Esophagus squamous epithelium (tissue), 5 donors: ENCODE measurements at regions not wholly inside any gene's neighbourhood (a gene's known extent, or its start where the extent isn't known, plus 50 kb on each side); places are given as distances from the start of the nearest gene placed in this dataset.

Source experiments
- DNase-seq: peaks from one replicate; lab custom pipeline; 2025; lab: John Stamatoyannopoulos, UW
- H3K27ac ChIP-seq, 4 donors: fragments of 200-600 bp; sonication (generic); one replicate each; pipeline ENCODE4 v1.5.1; 2016 to 2019; ENCODE audit warnings: mild to moderate bottlenecking in 1 of 4
- H3K27me3 ChIP-seq, 4 donors: fragments of 200-600 bp; sonication (generic); 1 replicate in 3 of 4; 2 replicates in 1 of 4; pipeline versions ENCODE4 v1.5.1 to v1.6.0; 2017 to 2021; ENCODE audit warnings: antibody characterized with exemption in 1 of 4
- H3K36me3 ChIP-seq, 3 donors: fragments of 200-600 bp; sonication (generic); one replicate each; pipeline ENCODE4 v1.5.1; 2016 to 2019
- H3K4me1 ChIP-seq, 3 donors: fragments of 200-600 bp; sonication (generic); one replicate each; pipeline ENCODE4 v1.5.1; 2017 to 2019
- H3K4me3 ChIP-seq, 4 donors: fragments of 200-600 bp; sonication (generic); 1 replicate in 3 of 4; 2 replicates in 1 of 4; pipeline ENCODE4 v1.5.1; 2016 to 2019; ENCODE audit warnings: mild to moderate bottlenecking in 2 of 4, moderate library complexity in 1 of 4
- H3K9me3 ChIP-seq, 3 donors: fragments of 200-600 bp; sonication (generic); one replicate each; pipeline ENCODE4 v1.5.1; 2016 to 2019
- CTCF ChIP-seq, 6 experiments: fragments of 450-650 bp in 4 of 6; fragments of 200-600 bp in 2 of 6; sonication (generic) in 2 of 6; IDR thresholded peaks; one replicate each; pipeline ENCODE4 v1.5.1; 2016 to 2019; ENCODE audit warnings: antibody characterized with exemption in 6 of 6, mild to moderate bottlenecking in 4 of 6, moderate library complexity in 4 of 6
- POLR2A ChIP-seq, 4 donors: fragments of 450-650 bp; IDR thresholded peaks; one replicate each; pipeline ENCODE4 v1.6.1; 2017; ENCODE audit warnings: antibody characterized with exemption in 4 of 4, mild to moderate bottlenecking in 4 of 4, moderate library complexity in 3 of 4
- WGBS, 2 donors: methylation state at CpG; one replicate each; pipeline ENCODE4 v1.1.5; 2018; 5-methylcytosine and 5-hydroxymethylcytosine counted together
- intact Hi-C: fragments of 100-400 bp; cut with DNase I; formaldehyde crosslinking; loops from one replicate; pipeline ENCODE4 v1.15.0; 2022
- donor health status: DM: yes; HTN: yes; CAD: no.

GRCh38 chr2:9142551-9143263, 63.9 kb upstream of the ASAP2 start:
- Histone ChIP-seq H3K27me3 (peaks cover 0 to 27% (median 0%) of the 10 kb centered on the region in 4 donors), H3K36me3 (no peaks in the 10 kb centered on the region), H3K27ac (peak overlapping the region in 3 of 4 donors; percentile 22 to 68 (median 62)), H3K4me3 (peak overlapping the region in 3 of 4 donors; percentile 5 to 46 (median 29)), H3K4me1 (peaks cover 0 to 34% (median 13%) of the 10 kb centered on the region in 3 donors), H3K9me3 (no peaks in the 10 kb centered on the region)
- intact Hi-C loops = loop anchor here (10.0 kb wide), 1 partner anchor 192 kb away; no protein-coding TSS in a partner anchor
- DNase-seq = no peak
- WGBS, 2 donors = 1 to 16% methylated on average over 18 to 19 of the region's 40 CpGs
- TF ChIP-seq POLR2A (IDR thresholded peaks at IDR 0.05) (no peak), CTCF (IDR thresholded peaks at IDR 0.05) (peak; percentile 98 to 100 (median 100))

DNA sequence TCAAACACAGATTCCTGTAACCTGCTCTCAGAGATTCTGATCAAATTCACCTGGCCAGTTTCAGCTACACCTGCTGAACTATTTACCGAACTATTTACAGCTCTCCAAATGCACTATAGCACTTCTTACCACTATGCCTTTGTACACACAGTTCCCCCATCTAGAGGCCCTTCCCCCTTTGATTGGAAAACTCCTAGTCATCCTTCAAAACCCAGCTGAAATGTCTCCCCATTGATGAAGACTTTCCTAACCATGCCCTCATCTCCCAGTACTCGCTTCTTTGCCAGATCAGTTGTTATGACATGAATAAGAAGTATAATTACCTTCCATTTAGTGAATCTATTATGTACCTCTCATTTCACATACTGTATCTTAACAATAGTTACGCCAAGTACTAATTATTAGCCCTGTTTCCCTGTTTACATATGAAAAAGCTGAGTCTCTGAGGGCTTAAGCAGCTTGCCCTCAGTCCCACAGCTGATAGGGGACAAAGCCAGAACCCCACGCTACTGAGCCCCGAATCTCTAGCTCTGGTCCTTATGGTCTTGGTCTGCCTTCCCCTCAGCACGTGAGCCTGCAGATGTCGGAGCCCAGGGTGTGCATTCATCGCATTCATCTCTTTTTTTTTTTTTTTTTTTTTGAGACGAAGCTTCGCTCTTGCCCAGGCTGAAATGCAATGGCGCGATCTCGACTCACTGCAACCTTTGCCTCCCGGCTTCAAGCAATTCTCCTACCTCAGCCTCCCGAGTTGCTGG, 64.7 kb upstream of the ASAP2 start:
- TF ChIP-seq POLR2A (IDR thresholded peaks at IDR 0.05) (no peak), CTCF (IDR thresholded peaks at IDR 0.05) (no peak)
- H3K27ac ChIP-seq = no peak overlapping the region
- H3K27me3 ChIP-seq = peaks cover 0 to 26% (median 0%) of the 10 kb centered on the region in 4 donors
- H3K4me3 ChIP-seq = no peak overlapping the region
- intact Hi-C loops = loop anchor here (10.0 kb wide), 1 partner anchor 193 kb away; no protein-coding TSS in a partner anchor
- peaks cover 0 to 42% (median 13%) of the 10 kb centered on the region in 3 donors for H3K4me1 ChIP-seq
- no peaks in the 10 kb centered on the region for H3K9me3 ChIP-seq
- no peaks in the 10 kb centered on the region for H3K36me3 ChIP-seq
- DNase-seq = no peak
- 83 to 94% methylated on average over 13 to 15 of the region's 15 CpGs for WGBS, 2 donors

DNA sequence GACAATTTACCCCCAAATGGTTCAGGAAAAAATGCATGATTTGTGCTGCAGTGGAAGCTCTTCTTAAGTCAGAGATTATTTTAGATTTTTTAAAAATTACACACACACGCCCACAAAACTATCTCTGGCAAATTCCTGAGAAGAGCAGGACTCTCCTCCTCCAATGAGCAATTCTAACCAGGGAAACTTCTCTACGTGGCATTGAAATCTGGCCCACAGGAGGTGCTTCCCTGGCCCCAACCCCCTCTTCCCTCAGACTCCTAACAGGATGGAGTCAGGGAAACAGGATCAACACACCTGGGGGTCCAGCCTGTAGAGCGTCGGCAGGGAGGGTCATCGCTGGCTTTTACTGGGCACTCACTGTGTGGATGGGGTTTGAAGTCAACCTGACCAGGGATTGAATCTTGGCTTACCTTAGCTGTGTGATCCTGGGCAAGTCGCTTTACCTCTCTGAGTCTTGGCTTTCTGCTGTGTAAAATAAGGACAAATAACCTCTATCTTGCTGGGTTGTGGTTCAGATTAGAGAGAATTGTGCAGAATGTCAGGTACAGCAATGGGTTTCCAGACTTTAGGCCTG, 65.4 kb upstream of the ASAP2 start:
- intact Hi-C loops = loop anchor here (10.0 kb wide), 1 partner anchor 194 kb away; no protein-coding TSS in a partner anchor
- TF ChIP-seq CTCF (IDR thresholded peaks at IDR 0.05) (no peak), POLR2A (IDR thresholded peaks at IDR 0.05) (no peak)

GRCh38 chr2:9140645-9141044, 66.0 kb upstream of the ASAP2 start:
- intact Hi-C loops = loop anchor here (10.0 kb wide), 1 partner anchor 194 kb away; no protein-coding TSS in a partner anchor
- H3K9me3 ChIP-seq = no peaks in the 10 kb centered on the region
- no peak overlapping the region for H3K27ac ChIP-seq
- WGBS, 2 donors = 72 to 75% methylated on average over 7 of the region's 7 CpGs
- TF ChIP-seq CTCF (IDR thresholded peaks at IDR 0.05) (no peak), POLR2A (IDR thresholded peaks at IDR 0.05) (no peak)
- H3K4me1 ChIP-seq = peaks cover 0 to 55% (median 13%) of the 10 kb centered on the region in 3 donors
- no peak overlapping the region for H3K4me3 ChIP-seq
- DNase-seq = no peak
- peaks cover 0 to 14% (median 0%) of the 10 kb centered on the region in 4 donors for H3K27me3 ChIP-seq
- H3K36me3 ChIP-seq = no peaks in the 10 kb centered on the region

More for the DNA sequence above, 65.4 kb upstream of the ASAP2 start:
- H3K4me3 ChIP-seq = no peak overlapping the region
- H3K36me3 ChIP-seq = no peaks in the 10 kb centered on the region
- peaks cover 0 to 19% (median 0%) of the 10 kb centered on the region in 4 donors for H3K27me3 ChIP-seq
- no peak overlapping the region for H3K27ac ChIP-seq
- DNase-seq = no peak
- H3K4me1 ChIP-seq = peaks cover 0 to 49% (median 13%) of the 10 kb centered on the region in 3 donors
- WGBS, 2 donors = 83 to 95% methylated on average over 6 of the region's 6 CpGs
- no peaks in the 10 kb centered on the region for H3K9me3 ChIP-seq
